ENCODE measurements at regions not wholly inside any gene's neighbourhood (a gene's known extent, or its start where the extent isn't known, plus 50 kb on each side); places are given as distances from the start of the nearest gene placed in this dataset.

DNA sequence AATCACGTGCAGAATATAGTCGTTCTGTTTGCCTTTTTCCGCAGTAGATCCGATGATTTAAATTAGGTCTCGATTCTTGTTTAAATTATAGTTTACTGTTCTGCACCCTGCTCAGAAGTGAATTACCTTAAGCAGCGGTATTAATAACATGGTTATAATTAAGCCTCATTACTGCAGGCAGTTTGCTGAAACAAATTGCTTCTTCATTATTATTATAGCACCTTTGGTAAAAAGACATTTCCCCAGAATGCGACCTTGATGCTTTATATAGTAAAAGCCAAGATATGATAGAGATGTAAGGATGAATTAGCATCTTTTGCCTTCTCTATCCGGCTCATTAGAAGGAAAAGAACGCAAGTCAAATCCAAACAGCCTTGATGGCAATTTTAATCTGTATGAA is 625.2 kb upstream of the CADM1 start:
- H3K27ac ChIP-seq (ENCODE audit: low read depth, low read length): no peak overlapping the region
- H3K27me3 ChIP-seq (ENCODE audit: control insufficient read depth in 3 of 3, insufficient read depth in 3 of 3, low read length in 3 of 3): peaks cover 0 to 2% (median 0%) of the 10 kb centered on the region in 3 donors
- H3K36me3 ChIP-seq (ENCODE audit: control insufficient read depth in 3 of 3, insufficient read depth in 3 of 3, low read length in 3 of 3): no peaks in the 10 kb centered on the region
- peaks cover 0 to 2% (median 0%) of the 10 kb centered on the region in 3 donors for H3K4me1 ChIP-seq (ENCODE audit: control insufficient read depth in 3 of 3, insufficient read depth in 3 of 3, low read length in 3 of 3)
- H3K9me3 ChIP-seq (ENCODE audit: control insufficient read depth in 3 of 3, low read length in 3 of 3): no peaks in the 10 kb centered on the region
- no peak overlapping the region for H3K4me3 ChIP-seq (ENCODE audit: low read length in 3 of 3)
- H3K9ac ChIP-seq (ENCODE audit: low read depth in 1 of 3, low read length in 3 of 3): no peak overlapping the region

DNA sequence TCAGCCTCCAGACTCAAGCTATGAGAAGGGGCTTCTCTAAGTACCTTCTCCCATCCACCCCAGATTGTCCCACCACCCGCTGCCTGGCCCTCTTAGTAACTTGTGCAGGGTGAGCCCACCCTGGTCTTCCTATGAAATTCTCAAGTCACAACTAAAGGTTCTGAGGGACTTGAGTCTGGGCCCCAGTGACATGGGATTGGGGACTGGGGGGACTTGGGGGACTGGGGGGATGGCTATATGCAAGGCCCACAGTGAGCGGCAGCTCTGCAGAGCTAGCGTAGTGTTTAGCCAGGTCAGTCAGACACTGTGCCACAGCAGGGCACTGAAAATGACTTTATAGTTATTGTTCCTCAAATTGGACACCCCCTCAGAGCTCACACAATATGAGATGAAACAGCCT is 622.3 kb upstream of the CADM1 start:
- H3K27me3 ChIP-seq (ENCODE audit: control insufficient read depth in 3 of 3, insufficient read depth in 3 of 3, low read length in 3 of 3): peaks cover 0 to 2% (median 0%) of the 10 kb centered on the region in 3 donors
- H3K4me3 ChIP-seq (ENCODE audit: low read length in 3 of 3): no peak overlapping the region
- no peaks in the 10 kb centered on the region for H3K36me3 ChIP-seq (ENCODE audit: control insufficient read depth in 3 of 3, insufficient read depth in 3 of 3, low read length in 3 of 3)
- no peaks in the 10 kb centered on the region for H3K9me3 ChIP-seq (ENCODE audit: control insufficient read depth in 3 of 3, low read length in 3 of 3)
- H3K9ac ChIP-seq (ENCODE audit: low read depth in 1 of 3, low read length in 3 of 3): no peak overlapping the region
- no peaks in the 10 kb centered on the region for H3K4me1 ChIP-seq (ENCODE audit: control insufficient read depth in 3 of 3, insufficient read depth in 3 of 3, low read length in 3 of 3)
- H3K27ac ChIP-seq (ENCODE audit: low read depth, low read length): no peak overlapping the region

DNA sequence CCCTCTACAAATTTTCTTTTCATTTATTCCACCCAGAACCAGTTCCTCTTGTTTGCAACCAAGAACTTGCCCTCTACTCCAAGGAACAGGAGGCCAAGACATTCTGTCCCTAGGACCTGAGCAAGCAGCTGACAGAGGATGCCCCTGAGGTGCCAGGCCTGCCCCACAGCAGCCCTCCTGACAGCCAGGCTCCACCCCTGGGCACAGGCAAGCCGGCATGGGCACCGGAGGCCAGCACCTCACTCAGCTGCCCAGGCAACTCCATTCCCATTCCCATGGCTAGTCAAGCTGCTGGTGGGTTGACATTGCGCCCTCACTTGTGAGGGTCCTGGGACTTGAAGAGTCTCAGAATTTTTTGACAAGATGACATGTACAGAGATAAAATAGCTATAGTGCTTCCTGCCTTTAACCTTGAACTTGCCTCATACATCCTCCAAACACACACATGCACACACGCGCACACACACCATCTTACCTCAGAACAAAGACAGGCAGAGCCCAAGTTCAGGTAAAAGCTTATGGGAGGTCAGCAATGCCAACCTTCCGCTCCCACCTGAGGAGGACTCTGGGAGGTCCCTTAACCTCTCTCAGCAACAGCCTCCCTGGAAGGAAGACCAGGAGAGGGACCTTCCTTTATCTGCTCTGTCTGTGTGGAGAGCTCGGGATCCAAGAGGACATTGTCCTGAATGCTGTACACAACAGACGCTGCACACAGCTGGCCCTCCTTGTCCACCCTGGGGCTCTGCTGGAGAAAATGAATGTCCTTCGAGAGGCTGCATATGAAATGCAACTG is 620.9 kb upstream of the CADM1 start:
- H3K27ac ChIP-seq (ENCODE audit: low read depth, low read length): no peak overlapping the region
- H3K4me1 ChIP-seq (ENCODE audit: control insufficient read depth in 3 of 3, insufficient read depth in 3 of 3, low read length in 3 of 3): no peaks in the 10 kb centered on the region
- no peaks in the 10 kb centered on the region for H3K9me3 ChIP-seq (ENCODE audit: control insufficient read depth in 3 of 3, low read length in 3 of 3)
- H3K4me3 ChIP-seq (ENCODE audit: low read length in 3 of 3): no peak overlapping the region
- peaks cover 0 to 2% (median 0%) of the 10 kb centered on the region in 3 donors for H3K27me3 ChIP-seq (ENCODE audit: control insufficient read depth in 3 of 3, insufficient read depth in 3 of 3, low read length in 3 of 3)
- no peak overlapping the region for H3K9ac ChIP-seq (ENCODE audit: low read depth in 1 of 3, low read length in 3 of 3)
- no peaks in the 10 kb centered on the region for H3K36me3 ChIP-seq (ENCODE audit: control insufficient read depth in 3 of 3, insufficient read depth in 3 of 3, low read length in 3 of 3)

DNA sequence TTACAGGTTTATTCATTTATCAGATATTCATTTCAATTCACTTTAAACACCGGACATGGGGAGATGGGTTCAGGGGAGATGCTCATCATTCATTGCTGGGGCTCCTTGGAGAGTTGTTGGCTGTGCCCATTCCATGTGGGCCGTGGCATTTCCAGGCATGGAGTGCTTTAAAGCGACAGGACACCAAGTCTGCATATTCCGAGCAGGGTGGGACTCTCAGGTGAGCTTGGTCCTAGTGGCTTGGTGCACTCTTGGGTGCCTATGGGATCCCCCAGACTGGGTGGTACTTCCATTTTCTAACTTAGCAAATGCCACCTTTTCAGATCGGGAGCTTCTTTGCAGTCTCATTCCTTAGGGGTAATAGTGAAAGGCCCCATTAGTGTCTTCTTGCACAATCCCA is 619.5 kb upstream of the CADM1 start:
- H3K4me1 ChIP-seq (ENCODE audit: control insufficient read depth in 3 of 3, insufficient read depth in 3 of 3, low read length in 3 of 3): no peaks in the 10 kb centered on the region
- no peak overlapping the region for H3K4me3 ChIP-seq (ENCODE audit: low read length in 3 of 3)
- H3K27ac ChIP-seq (ENCODE audit: low read depth, low read length): no peak overlapping the region
- peaks cover 0 to 2% (median 2%) of the 10 kb centered on the region in 3 donors for H3K27me3 ChIP-seq (ENCODE audit: control insufficient read depth in 3 of 3, insufficient read depth in 3 of 3, low read length in 3 of 3)
- no peak overlapping the region for H3K9ac ChIP-seq (ENCODE audit: low read depth in 1 of 3, low read length in 3 of 3)
- no peaks in the 10 kb centered on the region for H3K36me3 ChIP-seq (ENCODE audit: control insufficient read depth in 3 of 3, insufficient read depth in 3 of 3, low read length in 3 of 3)
- no peaks in the 10 kb centered on the region for H3K9me3 ChIP-seq (ENCODE audit: control insufficient read depth in 3 of 3, low read length in 3 of 3)

DNA sequence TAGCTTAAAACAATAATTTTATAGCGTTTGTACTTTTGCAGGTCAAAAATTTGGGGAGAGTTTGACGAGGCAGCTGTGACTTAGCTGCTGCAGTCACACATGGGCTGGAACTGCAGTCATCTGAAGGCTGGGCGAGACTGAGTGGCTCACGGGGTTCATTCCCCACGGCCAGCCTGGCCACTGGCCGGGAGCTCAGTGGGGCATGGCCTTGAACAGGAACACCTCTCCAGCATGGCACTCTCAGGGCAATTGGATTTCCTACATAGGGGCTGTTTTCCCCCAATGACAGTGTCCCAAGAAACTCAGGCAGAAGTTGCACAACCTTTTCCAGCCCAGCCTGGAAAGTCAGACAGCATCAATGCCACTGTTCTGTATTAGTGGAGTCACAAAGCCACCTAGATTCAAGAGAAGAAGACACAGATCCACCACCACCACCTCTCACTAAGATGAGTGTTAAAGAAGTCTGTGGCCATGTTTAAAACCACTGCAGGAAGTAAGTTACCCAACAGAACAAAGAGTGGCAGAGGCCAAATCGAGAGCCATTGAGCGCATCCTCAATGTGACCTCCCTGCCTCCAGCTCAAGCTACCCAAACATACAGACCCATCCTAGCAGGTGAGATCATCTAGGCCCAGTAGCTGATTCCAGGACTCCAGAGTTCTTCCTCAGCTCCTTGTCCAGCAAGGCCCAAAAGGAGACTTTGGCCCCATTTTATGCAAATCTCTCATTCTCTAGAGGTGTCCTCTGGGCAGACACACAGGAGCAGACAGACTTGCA is 618.7 kb upstream of the CADM1 start:
- no peak overlapping the region for H3K9ac ChIP-seq (ENCODE audit: low read depth in 1 of 3, low read length in 3 of 3)
- H3K9me3 ChIP-seq (ENCODE audit: control insufficient read depth in 3 of 3, low read length in 3 of 3): no peaks in the 10 kb centered on the region
- no peaks in the 10 kb centered on the region for H3K36me3 ChIP-seq (ENCODE audit: control insufficient read depth in 3 of 3, insufficient read depth in 3 of 3, low read length in 3 of 3)
- H3K4me3 ChIP-seq (ENCODE audit: low read length in 3 of 3): no peak overlapping the region
- H3K27me3 ChIP-seq (ENCODE audit: control insufficient read depth in 3 of 3, insufficient read depth in 3 of 3, low read length in 3 of 3): peaks cover 0 to 8% (median 3%) of the 10 kb centered on the region in 3 donors
- H3K27ac ChIP-seq (ENCODE audit: low read depth, low read length): no peak overlapping the region
- no peaks in the 10 kb centered on the region for H3K4me1 ChIP-seq (ENCODE audit: control insufficient read depth in 3 of 3, insufficient read depth in 3 of 3, low read length in 3 of 3)

DNA sequence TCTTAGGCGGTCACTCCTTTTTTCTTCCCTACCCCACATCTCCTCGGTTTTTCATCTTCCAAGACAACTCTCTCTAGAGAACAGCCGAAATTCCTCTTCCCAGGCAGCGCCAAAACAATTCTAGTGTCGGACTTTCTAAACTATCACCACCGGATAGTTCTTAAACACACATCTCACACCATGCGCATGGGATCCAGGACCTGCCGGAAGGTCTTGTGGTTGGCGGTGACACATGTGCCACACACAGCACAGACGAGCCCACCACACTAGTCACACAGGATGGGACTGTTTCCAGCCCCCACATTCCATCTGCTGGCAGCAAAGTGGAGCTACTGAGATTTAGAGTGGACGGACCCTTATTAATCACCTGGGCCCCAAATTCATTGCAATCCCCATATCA is 614.9 kb upstream of the CADM1 start:
- H3K27me3 ChIP-seq (ENCODE audit: control insufficient read depth in 3 of 3, insufficient read depth in 3 of 3, low read length in 3 of 3): peaks cover 0 to 10% (median 6%) of the 10 kb centered on the region in 3 donors
- no peak overlapping the region for H3K4me3 ChIP-seq (ENCODE audit: low read length in 3 of 3)
- no peaks in the 10 kb centered on the region for H3K36me3 ChIP-seq (ENCODE audit: control insufficient read depth in 3 of 3, insufficient read depth in 3 of 3, low read length in 3 of 3)
- H3K4me1 ChIP-seq (ENCODE audit: control insufficient read depth in 3 of 3, insufficient read depth in 3 of 3, low read length in 3 of 3): no peaks in the 10 kb centered on the region
- no peak overlapping the region for H3K9ac ChIP-seq (ENCODE audit: low read depth in 1 of 3, low read length in 3 of 3)
- H3K9me3 ChIP-seq (ENCODE audit: control insufficient read depth in 3 of 3, low read length in 3 of 3): no peaks in the 10 kb centered on the region
- no peak overlapping the region for H3K27ac ChIP-seq (ENCODE audit: low read depth, low read length)

DNA sequence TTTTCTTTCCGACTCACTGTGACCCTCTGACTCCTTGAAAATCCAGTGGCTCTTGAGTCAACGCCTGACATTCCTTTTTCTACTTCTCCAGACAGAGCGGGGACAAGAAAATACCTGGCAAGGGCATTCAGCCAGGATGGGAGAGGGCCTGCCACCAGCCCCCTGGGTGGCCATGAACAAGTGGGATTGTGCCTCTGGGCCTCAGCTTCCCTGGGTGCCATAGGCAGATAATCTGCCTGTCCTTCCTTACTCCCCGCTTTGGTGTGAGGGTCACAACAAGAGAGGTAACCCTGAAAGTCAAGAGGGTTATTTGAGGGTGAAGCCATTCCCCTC is 613.9 kb upstream of the CADM1 start:
- Histone ChIP-seq H3K4me3 (ENCODE audit: low read length in 3 of 3) (no peak overlapping the region), H3K4me1 (ENCODE audit: control insufficient read depth in 3 of 3, insufficient read depth in 3 of 3, low read length in 3 of 3) (no peaks in the 10 kb centered on the region), H3K36me3 (ENCODE audit: control insufficient read depth in 3 of 3, insufficient read depth in 3 of 3, low read length in 3 of 3) (no peaks in the 10 kb centered on the region), H3K27ac (ENCODE audit: low read depth, low read length) (no peak overlapping the region), H3K27me3 (ENCODE audit: control insufficient read depth in 3 of 3, insufficient read depth in 3 of 3, low read length in 3 of 3) (peaks cover 0 to 10% (median 6%) of the 10 kb centered on the region in 3 donors), H3K9me3 (ENCODE audit: control insufficient read depth in 3 of 3, low read length in 3 of 3) (peaks cover 0 to 5% (median 0%) of the 10 kb centered on the region in 3 donors), H3K9ac (ENCODE audit: low read depth in 1 of 3, low read length in 3 of 3) (no peak overlapping the region)

DNA sequence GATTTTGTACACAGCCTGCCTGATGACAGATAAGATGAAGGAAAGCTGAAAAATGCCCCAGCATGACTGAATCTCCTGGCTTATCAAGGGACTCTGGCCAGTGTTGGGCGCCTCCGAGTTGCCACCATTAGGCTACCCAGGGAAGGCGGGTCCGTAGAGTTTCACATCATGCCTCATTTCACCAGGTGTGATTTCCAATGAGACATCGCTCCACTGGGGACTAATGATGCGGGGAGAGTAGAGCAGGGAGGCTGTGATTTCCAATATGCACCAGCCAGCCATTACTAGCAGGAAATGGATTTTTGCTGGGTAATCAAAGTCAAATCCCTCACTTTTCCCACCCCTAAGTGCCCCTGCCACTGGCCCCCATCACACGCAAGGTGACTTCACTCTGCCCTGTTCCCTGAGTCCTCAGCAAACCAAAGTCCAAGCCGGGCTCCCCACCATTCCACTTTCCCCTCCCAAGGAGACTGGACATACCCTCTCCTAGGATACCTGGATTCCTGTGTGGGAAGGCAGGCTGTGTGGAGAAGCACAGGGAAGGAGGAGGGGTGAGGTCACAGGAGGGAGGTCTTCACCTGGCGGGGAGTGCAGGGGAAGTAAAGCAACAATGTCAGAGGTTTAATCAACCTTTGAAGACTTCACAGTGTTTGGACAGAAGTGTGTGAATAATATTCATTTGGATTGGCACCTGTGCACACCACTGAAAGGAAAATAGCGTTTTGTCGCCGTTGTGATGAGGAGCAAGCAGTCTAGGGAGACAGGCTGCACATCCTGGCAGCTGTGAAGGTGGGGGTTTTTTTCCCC is 613.3 kb upstream of the CADM1 start:
- Histone ChIP-seq H3K36me3 (ENCODE audit: control insufficient read depth in 3 of 3, insufficient read depth in 3 of 3, low read length in 3 of 3) (no peaks in the 10 kb centered on the region), H3K4me1 (ENCODE audit: control insufficient read depth in 3 of 3, insufficient read depth in 3 of 3, low read length in 3 of 3) (no peaks in the 10 kb centered on the region), H3K4me3 (ENCODE audit: low read length in 3 of 3) (no peak overlapping the region), H3K27me3 (ENCODE audit: control insufficient read depth in 3 of 3, insufficient read depth in 3 of 3, low read length in 3 of 3) (peaks cover 0 to 10% (median 6%) of the 10 kb centered on the region in 3 donors), H3K27ac (ENCODE audit: low read depth, low read length) (no peak overlapping the region), H3K9me3 (ENCODE audit: control insufficient read depth in 3 of 3, low read length in 3 of 3) (peaks cover 0 to 6% (median 0%) of the 10 kb centered on the region in 3 donors), H3K9ac (ENCODE audit: low read depth in 1 of 3, low read length in 3 of 3) (no peak overlapping the region)

DNA sequence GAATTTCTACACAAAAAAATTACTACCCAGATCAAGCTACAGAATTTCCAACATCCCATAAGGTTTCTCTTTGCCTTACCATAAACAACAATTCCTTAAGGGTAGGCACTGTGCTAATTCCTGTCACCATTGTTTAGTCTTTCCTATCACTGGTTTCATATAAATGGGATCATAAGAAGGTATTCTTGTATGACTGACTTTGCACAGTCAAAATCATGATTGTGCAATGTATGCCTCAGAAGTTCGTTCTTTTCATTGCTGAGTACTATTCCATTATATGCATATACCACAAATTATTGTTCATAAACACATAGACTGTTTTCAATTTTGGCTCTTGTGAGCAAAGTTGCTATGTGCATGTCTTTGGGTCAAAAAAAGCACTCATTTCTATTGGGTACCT is 611.6 kb upstream of the CADM1 start:
- H3K4me3 ChIP-seq (ENCODE audit: low read length in 3 of 3): no peak overlapping the region
- H3K36me3 ChIP-seq (ENCODE audit: control insufficient read depth in 3 of 3, insufficient read depth in 3 of 3, low read length in 3 of 3): no peaks in the 10 kb centered on the region
- peaks cover 0 to 10% (median 6%) of the 10 kb centered on the region in 3 donors for H3K27me3 ChIP-seq (ENCODE audit: control insufficient read depth in 3 of 3, insufficient read depth in 3 of 3, low read length in 3 of 3)

More for the DNA sequence above, 611.6 kb upstream of the CADM1 start:
- no peak overlapping the region for H3K27ac ChIP-seq (ENCODE audit: low read depth, low read length)
- peaks cover 0 to 6% (median 0%) of the 10 kb centered on the region in 3 donors for H3K9me3 ChIP-seq (ENCODE audit: control insufficient read depth in 3 of 3, low read length in 3 of 3)
- peaks cover 0 to 2% (median under 1%) of the 10 kb centered on the region in 3 donors for H3K4me1 ChIP-seq (ENCODE audit: control insufficient read depth in 3 of 3, insufficient read depth in 3 of 3, low read length in 3 of 3)
- H3K9ac ChIP-seq (ENCODE audit: low read depth in 1 of 3, low read length in 3 of 3): no peak overlapping the region

Measured in skeletal muscle tissue (tissue), 3 donors.